Muscle of arm (tissue), 1 donor: ENCODE measurements at regions not wholly inside any gene's neighbourhood (a gene's known extent, or its start where the extent isn't known, plus 50 kb on each side); places are given as distances from the start of the nearest gene placed in this dataset.

Experiments
- DNase-seq: peaks from one replicate; pipeline ENCODE4 v3.0.0-alpha.2; 2013

DNA sequence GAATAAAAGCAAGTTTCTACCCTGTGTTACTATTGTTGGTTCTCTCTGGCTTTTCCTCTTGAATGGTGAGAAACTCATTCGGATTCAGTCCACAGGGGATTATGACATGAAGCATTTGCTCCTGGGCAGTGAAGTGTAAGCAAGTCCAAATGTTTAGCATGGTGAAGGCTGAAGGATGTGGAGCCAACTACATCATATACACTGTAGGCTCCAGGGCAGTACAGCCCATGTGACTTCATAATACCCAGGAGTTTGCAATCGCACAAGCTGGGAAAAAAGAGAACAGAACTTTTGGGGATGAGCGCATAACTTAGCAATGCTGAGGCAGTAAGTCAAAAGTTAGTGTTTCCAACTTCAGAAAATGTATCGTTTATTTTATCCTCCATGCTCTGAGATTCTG is 695.7 kb upstream of the POU3F3 start:
- DNase-seq, result peak; percentile 30

DNA sequence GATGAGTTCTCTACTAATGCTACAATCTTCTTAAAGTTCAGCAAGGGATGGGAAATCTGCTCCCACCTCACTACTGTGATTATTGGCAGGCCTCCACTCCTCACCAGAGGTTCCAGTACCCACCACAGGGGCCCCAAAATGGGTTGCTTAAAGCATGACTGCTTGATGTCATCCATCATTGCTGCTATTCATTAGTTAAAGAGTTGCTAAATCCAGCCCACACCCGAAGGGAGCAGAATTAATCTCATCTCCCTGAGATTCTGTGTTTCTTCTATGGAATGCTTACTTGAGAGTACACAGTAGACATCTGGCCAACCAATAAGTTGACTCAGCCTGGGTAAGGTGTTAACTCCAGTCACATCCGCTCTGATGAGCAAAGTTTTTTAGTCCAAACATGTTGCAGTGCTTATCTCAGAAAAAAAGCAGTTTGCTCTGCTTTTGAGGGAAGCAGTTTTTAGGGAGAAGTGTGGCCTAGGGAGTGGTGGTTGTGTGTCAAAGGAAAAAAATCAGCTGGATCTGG is 690.2 kb upstream of the POU3F3 start:
- no peak for DNase-seq

GRCh38 chr2:104164721-104165252 is 689.1 kb upstream of the POU3F3 start:
- DNase-seq, result no peak

GRCh38 chr2:104177179-104177578 is 676.7 kb upstream of the POU3F3 start:
- DNase-seq, result no peak

DNA sequence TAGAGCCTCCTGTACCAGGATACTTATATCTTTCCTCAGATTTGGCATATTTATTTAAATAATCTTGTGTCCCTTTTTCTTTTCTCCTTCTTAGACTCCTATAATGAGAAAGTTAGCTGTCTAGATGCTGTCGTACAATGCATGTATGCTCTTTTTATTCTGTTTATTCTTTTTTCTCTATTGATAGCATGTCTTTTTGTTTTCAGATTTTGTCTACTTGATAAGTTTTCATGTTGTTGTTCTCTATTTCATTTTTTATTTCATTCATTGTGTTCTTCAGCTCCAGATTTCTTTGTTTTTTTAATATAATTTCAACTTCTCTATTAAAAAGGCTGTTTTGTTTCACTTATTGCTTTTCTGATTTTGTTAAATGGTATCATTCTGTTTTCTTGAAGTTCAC is 674.3 kb upstream of the POU3F3 start:
- DNase-seq, result no peak

DNA sequence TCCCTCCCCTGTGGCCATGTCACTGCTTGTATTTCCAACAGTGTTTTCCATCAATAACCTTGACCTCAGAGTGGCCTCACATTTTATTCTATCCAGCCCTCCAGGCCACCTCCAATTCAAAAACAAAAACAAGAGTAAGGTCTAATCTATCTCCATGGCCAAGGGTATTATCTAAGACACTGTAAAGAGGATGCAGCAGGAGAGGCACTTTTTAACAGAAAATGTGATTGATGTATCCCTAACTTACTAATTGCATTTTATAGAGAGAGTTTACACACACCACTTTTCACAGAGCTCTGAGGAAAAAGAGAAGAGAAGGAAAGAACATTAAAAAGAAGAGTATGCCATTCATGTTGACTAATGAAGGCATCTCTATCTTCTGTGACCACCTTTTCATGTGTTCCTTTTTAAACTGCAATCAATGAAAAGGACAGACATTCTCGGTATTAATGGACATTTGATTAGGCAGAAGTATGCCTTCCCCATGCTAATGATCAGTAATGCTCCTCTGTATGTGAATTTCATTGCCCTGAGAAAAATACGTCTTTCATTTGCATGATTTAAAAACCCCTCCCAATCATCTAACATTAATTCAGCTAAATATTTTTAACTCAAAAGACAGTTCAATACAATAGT is 653.3 kb upstream of the POU3F3 start:
- DNase-seq, result no peak

GRCh38 chr2:104213758-104214157 is 640.2 kb upstream of the POU3F3 start:
- no peak for DNase-seq

GRCh38 chr2:104215269-104216161 is 638.4 kb upstream of the POU3F3 start:
- DNase-seq, result no peak

DNA sequence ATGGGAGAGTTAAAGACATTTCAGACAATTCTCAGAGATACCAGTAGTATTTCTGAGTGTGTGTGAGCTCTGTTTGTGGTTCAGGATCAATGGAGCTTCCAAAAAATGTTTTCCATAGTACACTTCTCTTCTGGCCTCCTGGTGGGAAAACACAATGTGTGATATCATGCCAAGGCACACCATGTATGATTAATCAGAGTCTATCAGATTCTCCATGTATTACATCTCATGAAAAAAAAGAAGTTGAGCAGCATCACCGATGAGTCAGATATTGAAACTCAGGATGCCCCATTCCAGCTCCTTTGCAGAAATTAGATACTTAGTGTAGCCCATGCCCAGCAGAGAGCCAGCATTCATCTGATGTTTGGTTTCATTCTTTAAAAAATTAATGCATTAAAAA is 620.3 kb upstream of the POU3F3 start:
- no peak for DNase-seq

DNA sequence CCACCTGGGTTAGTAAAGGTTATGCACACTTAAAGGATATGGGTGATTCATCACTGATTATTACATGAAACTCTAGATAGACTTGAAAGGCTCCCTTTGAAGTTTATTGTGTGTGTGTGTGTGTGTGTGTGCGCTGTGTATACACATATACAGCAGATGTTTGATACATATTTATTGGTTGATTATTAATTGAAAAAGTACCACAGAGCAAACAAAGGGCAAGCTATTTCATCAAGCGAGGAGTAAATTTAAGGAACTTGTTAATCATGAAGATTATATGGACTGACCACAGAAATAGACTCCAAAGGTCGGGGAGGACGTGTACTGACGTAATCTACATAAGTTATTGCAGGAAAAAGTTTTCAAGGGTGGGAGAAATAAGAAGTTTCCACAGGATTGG is 617.4 kb upstream of the POU3F3 start:
- DNase-seq, result no peak

DNA sequence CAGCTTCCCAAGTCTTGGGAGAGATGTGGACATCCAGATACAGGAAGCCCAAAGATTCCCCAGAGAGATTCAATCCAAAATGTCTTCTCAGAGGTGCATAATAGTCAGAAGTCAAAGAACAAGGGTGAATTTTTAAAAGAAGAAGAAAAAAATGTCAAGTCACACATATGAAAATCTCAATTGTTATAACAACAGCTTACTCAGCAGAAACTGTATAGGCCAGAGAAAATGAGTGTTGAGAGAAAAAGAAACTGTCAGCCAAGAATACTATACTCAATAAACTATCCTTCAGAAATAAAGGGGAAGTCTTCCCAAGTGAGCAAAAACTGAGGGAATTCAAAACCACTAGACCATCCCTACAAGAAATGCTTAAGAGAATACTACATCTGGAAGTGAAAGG is 612.9 kb upstream of the POU3F3 start:
- no peak for DNase-seq

- no peak for DNase-seq
Measured at GRCh38 chr2:104249629-104250028, 604.3 kb upstream of the POU3F3 start.

- DNase-seq, result no peak
Measured at GRCh38 chr2:104250635-104251034, 603.3 kb upstream of the POU3F3 start.

GRCh38 chr2:104254017-104254416 is 599.9 kb upstream of the POU3F3 start:
- DNase-seq, result no peak

DNA sequence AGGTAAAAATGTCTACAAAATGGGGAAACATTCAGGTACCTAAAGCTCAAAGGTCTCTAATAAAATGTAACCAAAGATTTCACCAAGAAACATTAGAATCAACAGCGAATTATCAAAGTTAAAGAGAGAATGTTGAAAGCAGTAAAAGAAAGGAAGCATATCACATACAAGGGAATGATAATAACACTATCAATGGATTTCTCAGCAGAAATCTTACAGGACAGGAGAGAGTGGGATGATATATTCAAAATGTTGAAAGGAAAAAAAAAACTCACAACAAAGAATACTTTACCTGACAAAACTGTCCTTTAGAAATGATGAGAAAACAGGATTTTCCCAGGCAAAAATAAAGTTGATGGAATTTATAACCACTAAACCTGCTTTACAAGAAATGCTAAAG is 591.2 kb upstream of the POU3F3 start:
- DNase-seq, result no peak

DNA sequence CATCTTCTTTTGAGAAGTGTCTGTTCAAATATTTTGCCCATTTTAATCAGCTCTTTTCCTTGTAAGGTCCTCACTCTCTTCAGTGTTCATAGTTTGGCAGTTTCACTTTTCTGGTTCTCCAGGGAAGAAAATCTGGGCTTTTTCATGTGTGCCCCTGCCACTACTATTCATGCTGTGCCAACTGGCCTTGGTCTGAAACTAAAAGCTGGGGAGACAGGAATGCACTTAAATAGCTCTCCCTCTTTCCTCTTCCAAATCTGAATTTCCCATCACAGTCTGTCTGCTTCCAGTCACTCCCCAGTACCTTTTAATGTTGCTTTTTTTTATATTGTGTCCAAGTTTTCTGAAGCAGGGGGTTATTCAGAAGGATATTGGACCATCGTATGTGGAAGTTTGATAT is 574.3 kb upstream of the POU3F3 start:
- DNase-seq, result no peak

GRCh38 chr2:104280216-104280615 is 573.7 kb upstream of the POU3F3 start:
- DNase-seq, result no peak

GRCh38 chr2:104286841-104287240 is 567.1 kb upstream of the POU3F3 start:
- peak; percentile 17 for DNase-seq

DNA sequence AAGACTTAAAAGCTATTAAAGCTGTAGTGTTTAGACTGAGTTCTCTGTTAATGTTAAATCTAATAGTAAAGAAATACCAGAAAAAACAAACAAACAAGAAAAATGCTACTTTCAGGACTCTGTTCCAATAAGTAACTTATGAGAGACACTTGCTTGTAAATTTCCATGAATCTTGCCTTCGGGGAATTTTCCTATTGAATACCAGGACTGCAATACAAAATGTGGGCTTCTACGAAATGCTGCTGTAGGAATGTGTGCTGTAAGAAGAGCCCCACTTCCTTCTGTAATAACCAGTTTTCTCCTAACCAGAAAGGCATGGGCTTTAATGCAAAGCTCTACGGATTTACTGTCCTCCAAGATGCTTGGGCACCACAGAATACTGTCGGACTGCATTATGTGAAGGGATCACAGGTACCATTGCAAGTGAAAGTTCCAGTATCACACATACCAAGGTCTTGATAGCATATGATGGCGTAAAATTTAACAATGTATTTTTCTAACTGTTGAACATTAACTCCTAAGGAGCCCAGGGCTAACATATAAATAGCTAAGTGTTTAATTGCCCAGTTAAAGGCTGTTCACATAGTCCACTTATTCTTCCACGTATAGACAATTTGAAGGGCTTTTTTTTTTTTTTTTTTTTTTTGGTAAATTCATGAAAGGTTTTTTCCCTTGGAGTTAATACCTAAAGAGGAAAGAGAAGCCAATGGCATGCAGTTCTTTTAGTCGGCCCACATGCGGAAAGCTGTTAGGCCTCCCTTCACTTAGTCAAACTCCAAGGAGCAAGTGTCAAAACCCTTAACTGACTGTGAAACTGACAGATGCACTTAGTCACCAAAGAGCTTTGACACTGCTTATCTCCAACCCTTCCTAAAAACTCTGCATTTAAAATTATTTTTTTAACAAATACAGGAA is 564.0 kb upstream of the POU3F3 start:
- DNase-seq, result no peak

GRCh38 chr2:104290566-104290891 is 563.4 kb upstream of the POU3F3 start:
- DNase-seq, result no peak

DNA sequence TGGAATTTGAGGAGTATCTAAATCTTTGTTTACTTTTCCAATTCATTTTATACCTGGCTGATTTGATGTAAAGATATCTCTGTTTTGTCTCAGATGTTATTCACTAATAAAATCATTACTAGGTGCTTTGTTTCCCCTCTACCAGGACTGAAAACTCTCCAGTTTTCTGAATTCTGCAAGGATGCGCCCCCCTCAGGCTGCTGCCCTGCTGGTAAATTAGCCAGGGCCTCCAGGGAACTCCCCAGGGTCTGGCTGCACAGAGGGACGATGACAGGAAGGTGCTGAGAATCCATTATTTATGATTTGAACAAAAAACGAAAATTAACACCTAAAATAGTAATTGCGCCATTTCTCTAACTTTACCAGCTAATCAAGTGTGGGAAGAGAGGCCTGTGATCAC is 541.2 kb upstream of the POU3F3 start:
- no peak for DNase-seq
